H1 (cell line): ENCODE measurements at regions not wholly inside any gene's neighbourhood (a gene's known extent, or its start where the extent isn't known, plus 50 kb on each side); places are given as distances from the start of the nearest gene placed in this dataset.
"Not testable (repeated sequence)": the region's sequence is repeated elsewhere in the genome, so short reads cannot be mapped to it uniquely, and the experiment has no call there.

Source experiments
- CTCF ChIA-PET: fragments of 300-600 bp; sonication (Branson Sonifier 250); formaldehyde crosslinking; loops from one replicate; lab custom pipeline; 2021; ENCODE audit not compliant: partially characterized antibody; lab: Charles Lee
- POLR2A ChIA-PET: fragments of 300-600 bp; sonication (Branson Sonifier 250); formaldehyde crosslinking; loops from one replicate; lab custom pipeline; 2021; ENCODE audit warnings: inconsistent platforms; ENCODE audit not compliant: partially characterized antibody; lab: Charles Lee
- DNase-seq, 2 experiments: peaks; one replicate each; pipeline versions ENCODE4 v3.0.0 to v3.0.0-alpha.2; 2010 to 2022; ENCODE audit warnings: low spot score in 2 of 2, low read depth in 1 of 2, mixed read lengths in 1 of 2
- FAIRE-seq: peaks from 2 replicates; lab custom pipeline; 2011; peaks lifted over from hg19 to GRCh38; lab: Jason Lieb, UNC
- H2AFZ ChIP-seq: 2 replicates; pipeline ENCODE4 v1.8.1; 2012; ENCODE audit warnings: low read length, inconsistent platforms
- H2AK5ac ChIP-seq: 2 replicates; pipeline ENCODE4 v1.6.1; 2013; ENCODE audit warnings: low read depth, low read length
- H2BK120ac ChIP-seq: replicated peaks from 2 replicates; pipeline ENCODE3; 2013; ENCODE audit warnings: low read depth, low read length, inconsistent platforms
- H2BK12ac ChIP-seq: 2 replicates; pipeline ENCODE4 v1.6.1; 2013; ENCODE audit warnings: low read depth, low read length
- H2BK15ac ChIP-seq: 2 replicates; pipeline ENCODE4 v1.6.1; 2013; ENCODE audit warnings: low read length
- H2BK20ac ChIP-seq: 2 replicates; pipeline ENCODE4 v1.6.1; 2013; ENCODE audit warnings: low read length
- H2BK5ac ChIP-seq: 2 replicates; pipeline ENCODE4 v1.6.1; 2013; ENCODE audit warnings: low read depth, low read length
- H3K14ac ChIP-seq: 2 replicates; pipeline ENCODE4 v1.6.1; 2013; ENCODE audit warnings: inconsistent platforms; ENCODE audit not compliant: insufficient read length
- H3K18ac ChIP-seq: 2 replicates; pipeline ENCODE4 v1.6.1; 2013; ENCODE audit warnings: low read length; ENCODE audit errors: extremely low read depth
- H3K23ac ChIP-seq: 2 replicates; pipeline ENCODE4 v1.6.1; 2013; ENCODE audit warnings: inconsistent platforms; ENCODE audit not compliant: insufficient read length
- H3K23me2 ChIP-seq: 2 replicates; pipeline ENCODE4 v1.6.1; 2013; ENCODE audit warnings: low read depth, low read length
- H3K27ac ChIP-seq: 2 replicates; pipeline ENCODE4 v1.6.1; 2011; ENCODE audit warnings: low read depth, low read length, inconsistent platforms
- H3K27me3 ChIP-seq, 4 experiments: replicated peaks in 1 of 4; 1 replicate in 1 of 4; 2 replicates in 3 of 4; pipeline versions ENCODE4 v1.6.1 to v1.8.1; 2011 to 2013; ENCODE audit warnings: low read length in 3 of 4, mild to moderate bottlenecking in 3 of 4, inconsistent platforms in 2 of 4, mixed read lengths in 2 of 4, moderate library complexity in 1 of 4; ENCODE audit not compliant: control insufficient read depth in 3 of 4, insufficient read depth in 3 of 4; ENCODE audit errors: extremely low read depth in 1 of 4
- H3K36me3 ChIP-seq, 4 experiments: 2 replicates each; pipeline versions ENCODE4 v1.6.1 to v1.8.1; 2011 to 2013; ENCODE audit warnings: mild to moderate bottlenecking in 4 of 4, low read length in 3 of 4, moderate library complexity in 2 of 4, control low read depth in 1 of 4, inconsistent platforms in 1 of 4; ENCODE audit not compliant: insufficient read depth in 4 of 4, control insufficient read depth in 2 of 4
- H3K4ac ChIP-seq: replicated peaks from 2 replicates; pipeline ENCODE3; 2013; ENCODE audit warnings: low read length, low read depth, mixed read lengths, inconsistent platforms; ENCODE audit not compliant: insufficient read length
- H3K4me1 ChIP-seq, 4 experiments: replicated peaks in 1 of 4; 1 replicate in 1 of 4; 2 replicates in 3 of 4; pipeline versions ENCODE4 v1.6.1 to v1.8.1; 2011 to 2013; ENCODE audit warnings: low read length in 3 of 4, inconsistent platforms in 2 of 4, mixed read lengths in 1 of 4; ENCODE audit not compliant: insufficient read depth in 4 of 4, control insufficient read depth in 3 of 4
- H3K4me2 ChIP-seq, 2 experiments: 2 replicates each; pipeline versions ENCODE4 v1.6.1 to v1.8.1; 2011 to 2013; ENCODE audit warnings: low read depth in 2 of 2, low read length in 2 of 2, control low read depth in 1 of 2, inconsistent platforms in 1 of 2, mild to moderate bottlenecking in 1 of 2; ENCODE audit not compliant: insufficient read depth in 1 of 2
- H3K4me3 ChIP-seq, 4 experiments: fragments of 200-600, 300-600 bp in 1 of 4; sonication (generic), shearing (Covaris generic), sonication (Bioruptor Twin) in 1 of 4; 2 replicates each; pipeline versions ENCODE4 v1.5.1 to v1.8.1; 2011 to 2016; ENCODE audit warnings: low read length in 4 of 4, low read depth in 3 of 4, control low read depth in 2 of 4, inconsistent platforms in 2 of 4, mild to moderate bottlenecking in 2 of 4, mixed read lengths in 1 of 4, moderate library complexity in 1 of 4; ENCODE audit not compliant: insufficient read depth in 2 of 4; ENCODE audit errors: extremely low read depth in 1 of 4
- H3K56ac ChIP-seq: replicated peaks from 2 replicates; pipeline ENCODE3; 2013; ENCODE audit warnings: low read depth, mild to moderate bottlenecking, mixed read lengths, low read length, inconsistent platforms; ENCODE audit not compliant: insufficient read length
- H3K79me1 ChIP-seq: 2 replicates; pipeline ENCODE4 v1.6.1; 2013; ENCODE audit warnings: low read depth, low read length, control low read depth
- H3K79me2 ChIP-seq, 2 experiments: 2 replicates each; pipeline versions ENCODE4 v1.6.1 to v1.8.1; 2012 to 2013; ENCODE audit warnings: low read length in 2 of 2, mild to moderate bottlenecking in 2 of 2, inconsistent platforms in 1 of 2; ENCODE audit not compliant: insufficient read depth in 2 of 2, control insufficient read depth in 1 of 2
- H3K9ac ChIP-seq, 4 experiments: replicated peaks in 1 of 4; 1 replicate in 1 of 4; 2 replicates in 3 of 4; pipeline versions ENCODE4 v1.6.1 to v1.8.1; 2011 to 2013; ENCODE audit warnings: low read depth in 3 of 4, low read length in 3 of 4, control low read depth in 2 of 4, mild to moderate bottlenecking in 2 of 4, moderate library complexity in 2 of 4, inconsistent platforms in 1 of 4; ENCODE audit errors: extremely low read depth in 1 of 4
- H3K9me3 ChIP-seq, 2 experiments: 2 replicates each; pipeline versions ENCODE4 v1.6.1 to v1.8.1; 2012 to 2013; ENCODE audit warnings: mild to moderate bottlenecking in 2 of 2, moderate library complexity in 2 of 2, control low read depth in 1 of 2, inconsistent platforms in 1 of 2, low read depth in 1 of 2, low read length in 1 of 2, mixed read lengths in 1 of 2; ENCODE audit not compliant: insufficient read depth in 2 of 2
- H4K20me1 ChIP-seq, 2 experiments: replicated peaks in 1 of 2; 2 replicates each; pipeline versions ENCODE3 to v1.8.1; 2011 to 2013; ENCODE audit warnings: inconsistent platforms in 2 of 2, low read length in 2 of 2, mild to moderate bottlenecking in 1 of 2; ENCODE audit not compliant: insufficient read depth in 2 of 2, control insufficient read depth in 1 of 2
- H4K5ac ChIP-seq: 2 replicates; pipeline ENCODE4 v1.6.1; 2013; ENCODE audit warnings: low read length, low read depth, mixed read lengths, inconsistent platforms; ENCODE audit not compliant: insufficient read length
- H4K8ac ChIP-seq: 2 replicates; pipeline ENCODE4 v1.8.0; 2013; ENCODE audit warnings: mild to moderate bottlenecking, moderate library complexity, low read length, inconsistent platforms; ENCODE audit not compliant: insufficient read depth; ENCODE audit errors: extremely low read depth
- H4K91ac ChIP-seq: replicated peaks from 2 replicates; pipeline ENCODE3; 2013; ENCODE audit warnings: low read length, mixed read lengths, inconsistent platforms; ENCODE audit not compliant: insufficient read length
- ASH2L ChIP-seq: fragments of 200-600, 300-600 bp; sonication (generic); IDR thresholded peaks from one replicate; pipeline ENCODE4 v1.7.1; 2017; ENCODE audit warnings: low read length
- EZH2 ChIP-seq: fragments of 200-600 bp; sonication (generic); IDR thresholded peaks from 2 replicates; pipeline ENCODE4 v1.7.1; 2012; ENCODE audit warnings: low read depth, mild to moderate bottlenecking, moderate library complexity, low read length, inconsistent platforms; ENCODE audit not compliant: severe bottlenecking
- KDM4A ChIP-seq: IDR thresholded peaks from one replicate; pipeline ENCODE4 v1.7.1; 2012; ENCODE audit warnings: low read depth, mild to moderate bottlenecking, moderate library complexity, low read length, inconsistent platforms; ENCODE audit not compliant: severe bottlenecking
- PHF8 ChIP-seq: fragments of 200-600 bp; sonication (generic); conservative IDR thresholded peaks from 2 replicates; pipeline ENCODE4 v1.7.1; 2012; ENCODE audit warnings: low read depth, mild to moderate bottlenecking, inconsistent platforms, low read length, moderate library complexity
- SP1 ChIP-seq: IDR thresholded peaks from 2 replicates; pipeline ENCODE4 v1.6.1; 2011; ENCODE audit warnings: low read depth, low read length
- WGBS, 2 experiments: shearing (Covaris generic) in 1 of 2; methylation state at CpG; one replicate each; pipeline versions ENCODE4 v1.1.6 to v1.1.7; 2013 to 2015; ENCODE audit warnings: low lambda C conversion rate in 2 of 2, mixed read lengths in 2 of 2, inconsistent platforms in 1 of 2, low coverage in 1 of 2, missing lambda C conversion rate in 1 of 2; ENCODE audit not compliant: insufficient replicate concordance in 2 of 2, insufficient coverage in 1 of 2, insufficient read length in 1 of 2; ENCODE audit errors: extremely low coverage in 1 of 2, missing lambda C conversion rate in 1 of 2; 5-methylcytosine and 5-hydroxymethylcytosine counted together

DNA sequence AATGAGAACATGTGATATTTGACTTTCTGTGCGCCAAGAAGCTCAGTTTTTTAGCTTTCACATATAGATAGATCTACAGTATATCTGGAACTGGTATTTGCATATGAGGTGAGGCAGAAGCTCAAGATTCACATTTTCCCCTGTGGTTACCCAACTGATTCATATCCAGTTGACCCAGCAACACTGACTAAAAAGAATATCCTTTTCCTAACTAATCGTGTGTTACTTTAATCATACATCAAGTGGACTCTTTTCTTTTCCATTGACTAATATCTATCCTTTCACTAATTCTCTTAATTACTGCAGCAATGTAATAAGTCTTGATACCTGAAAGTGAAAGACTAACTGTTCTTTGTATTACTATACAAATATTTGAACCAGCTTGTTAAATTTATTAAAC, 236.1 kb downstream of the AEBP2 start (continued):
- TF ChIP-seq SP1 = no peak
- no peak for TF ChIP-seq EZH2
- no peak for TF ChIP-seq PHF8
- no peak for TF ChIP-seq ASH2L
- no peak for TF ChIP-seq KDM4A

DNA sequence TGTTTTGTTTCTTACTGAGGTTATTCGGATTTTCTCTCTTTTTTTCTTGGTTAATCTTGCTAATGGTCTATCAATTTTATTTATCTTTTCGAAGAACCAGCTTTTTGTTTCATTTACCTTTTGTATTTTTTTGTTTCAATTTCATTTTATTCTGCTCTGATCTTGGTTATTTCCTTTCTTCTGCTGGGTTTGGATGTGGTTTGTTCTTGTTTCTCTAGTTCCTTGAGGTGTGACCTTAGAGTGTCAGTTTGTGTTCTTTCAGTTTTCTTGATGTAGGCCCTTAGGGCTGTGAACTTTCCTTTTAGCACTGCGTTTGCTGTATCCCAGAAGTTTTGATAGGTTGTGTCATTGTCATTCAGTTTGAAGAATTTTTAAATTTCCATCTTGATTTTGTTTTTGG, 239.2 kb downstream of the AEBP2 start:
- H3K9ac ChIP-seq, H3K27me3 ChIP-seq, H3K4me3 ChIP-seq, H3K79me2 ChIP-seq, H3K56ac ChIP-seq, H4K5ac ChIP-seq, H2BK20ac ChIP-seq, H3K14ac ChIP-seq, H3K9me3 ChIP-seq, H2BK5ac ChIP-seq, H3K79me1 ChIP-seq, H2AK5ac ChIP-seq, H2AFZ ChIP-seq, H4K20me1 ChIP-seq, H4K91ac ChIP-seq, H4K8ac ChIP-seq, H3K23me2 ChIP-seq, H3K4ac ChIP-seq, H3K4me1 ChIP-seq, FAIRE-seq, H3K36me3 ChIP-seq, DNase-seq, H2BK12ac ChIP-seq, CTCF ChIA-PET, POLR2A ChIA-PET, H3K4me2 ChIP-seq, H3K23ac ChIP-seq, H2BK15ac ChIP-seq, H2BK120ac ChIP-seq, H3K27ac ChIP-seq, H3K18ac ChIP-seq: not testable (repeated sequence)
- WGBS, 2 experiments = 80% methylated on average over 3 of the region's 3 CpGs; no CpG with 5 or more reads in 1 of the 2 experiments
